Activated CD4-positive, alpha-beta T cell treated with anti-CD3 and anti-CD28 coated beads, Interleukin-2, amount 10 ng/mL, durations not matched to agents 7 days and 5 days (primary cell): ENCODE measurements at regions not wholly inside any gene's neighbourhood (a gene's known extent, or its start where the extent isn't known, plus 50 kb on each side); places are given as distances from the start of the nearest gene placed in this dataset.
"Not testable (repeated sequence)": the region's sequence is repeated elsewhere in the genome, so short reads cannot be mapped to it uniquely, and the experiment has no call there.

ENCODE experiments used
- CTCF ChIA-PET: fragments of 350-600 bp; sonication (Branson Sonifier 250); formaldehyde crosslinking; loops from one replicate; lab custom pipeline; 2021; ENCODE audit warnings: antibody characterized with exemption; lab: Charles Lee
- POLR2A ChIA-PET: fragments of 350-600 bp; sonication (Branson Sonifier 250); formaldehyde crosslinking; loops from one replicate; lab custom pipeline; 2021; ENCODE audit warnings: antibody characterized with exemption; lab: Charles Lee
- DNase-seq: peaks from one replicate; pipeline ENCODE4 v3.0.0-alpha.2; 2020
- H3K27ac Mint-ChIP-seq: one replicate; pipeline ENCODE4 v1.8.0; 2021; ENCODE audit warnings: mild to moderate bottlenecking, moderate library complexity, mixed read lengths
- H3K27me3 Mint-ChIP-seq: one replicate; pipeline ENCODE4 v1.8.0; 2021; ENCODE audit warnings: mixed read lengths
- H3K36me3 Mint-ChIP-seq: one replicate; pipeline ENCODE4 v1.8.0; 2021; ENCODE audit warnings: low read depth, mixed read lengths
- H3K4me1 Mint-ChIP-seq: one replicate; pipeline ENCODE4 v1.8.0; 2021; ENCODE audit warnings: mixed read lengths
- H3K4me3 Mint-ChIP-seq: one replicate; pipeline ENCODE4 v1.8.0; 2021; ENCODE audit warnings: mild to moderate bottlenecking, moderate library complexity, mixed read lengths
- H3K9me3 Mint-ChIP-seq: one replicate; pipeline ENCODE4 v1.8.0; 2021; ENCODE audit warnings: mixed read lengths

DNA sequence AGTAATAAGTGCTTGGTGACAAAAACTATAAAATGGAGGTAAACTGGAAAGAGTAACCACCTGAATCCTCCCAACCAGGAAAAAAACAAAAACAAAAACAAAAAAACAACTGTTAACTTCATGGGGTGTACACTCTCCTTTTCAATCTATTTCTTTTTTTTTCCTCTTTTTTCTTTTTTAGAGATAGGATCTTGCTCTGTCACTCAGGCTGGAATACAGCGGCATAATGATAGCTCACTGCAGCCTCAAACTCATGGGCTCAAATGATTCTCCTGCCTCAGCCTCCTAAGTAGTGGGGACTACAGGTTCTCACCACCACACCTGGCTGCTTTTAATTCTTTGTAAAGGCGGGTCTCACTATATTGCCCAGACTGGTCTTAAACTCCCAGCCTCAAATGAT is 76.8 kb downstream of the PHLDA1 start:
- no peak overlapping the region for H3K27ac Mint-ChIP-seq
- H3K4me1 Mint-ChIP-seq = peaks cover 12% of the 10 kb centered on the region
- DNase-seq = no peak
- ChIA-PET CTCF (interaction anchor here (0.9 to 1.2 kb wide), 2 partner anchors 13 to 15 kb away, joined by 3 read pairs; no protein-coding TSS in a partner anchor), POLR2A (no interaction called here)
- H3K4me3 Mint-ChIP-seq = no peak overlapping the region
- no peaks in the 10 kb centered on the region for H3K9me3 Mint-ChIP-seq
- H3K36me3 Mint-ChIP-seq = no peaks in the 10 kb centered on the region
- no peaks in the 10 kb centered on the region for H3K27me3 Mint-ChIP-seq

DNA sequence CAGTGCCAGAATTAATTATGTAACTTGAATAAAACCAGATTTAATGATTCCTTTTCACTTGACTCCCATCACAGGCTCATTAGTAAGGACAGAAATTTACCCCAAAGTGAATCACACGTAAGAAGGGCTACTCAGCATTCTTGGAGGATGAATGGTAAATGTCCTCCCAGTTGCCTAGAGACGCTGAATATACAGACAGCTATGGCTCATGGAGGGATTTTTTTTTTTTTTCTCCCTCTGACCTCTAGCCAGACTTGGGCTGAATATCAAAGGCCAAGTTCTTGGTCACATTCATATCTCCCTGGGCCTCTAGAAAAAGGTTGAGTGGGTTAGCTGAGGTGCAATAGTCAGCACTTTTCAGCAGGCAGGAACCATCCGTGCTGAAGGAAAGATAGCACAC is 77.5 kb downstream of the PHLDA1 start:
- CTCF ChIA-PET = interaction anchor here (1.1 to 1.2 kb wide), 2 partner anchors 14 to 199 kb away, joined by 3 read pairs; no protein-coding TSS in a partner anchor
- no peaks in the 10 kb centered on the region for H3K36me3 Mint-ChIP-seq

DNA sequence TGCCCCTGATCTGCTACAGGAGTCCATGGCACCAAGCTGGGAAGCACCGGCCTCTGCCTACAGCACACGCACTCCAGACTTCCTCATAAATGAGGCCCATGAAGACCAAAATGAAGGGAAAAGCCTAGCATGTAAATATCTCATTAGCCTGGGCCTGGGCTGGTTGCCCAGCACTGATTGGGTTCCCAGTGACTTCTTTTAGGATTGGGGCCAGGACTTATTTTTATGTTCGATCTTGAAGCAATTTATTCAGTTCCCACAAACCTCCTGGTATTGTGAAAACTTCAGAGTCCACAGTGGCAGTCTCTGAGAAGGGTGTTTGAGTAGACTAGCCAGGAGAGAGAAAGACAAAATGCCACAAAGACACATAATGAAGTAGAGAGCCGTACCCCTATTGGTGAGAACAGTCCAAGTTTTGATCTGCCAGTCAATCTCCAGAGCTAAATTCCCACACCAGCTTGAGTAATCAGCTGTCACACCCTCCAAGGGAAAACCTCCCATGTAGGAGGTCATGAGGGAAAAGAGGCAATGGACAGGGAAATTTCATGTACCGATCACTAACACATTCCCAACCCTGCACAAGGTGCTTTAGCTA is 78.2 kb downstream of the PHLDA1 start:
- CTCF ChIA-PET = interaction anchor here (1.1 to 1.2 kb wide), 2 partner anchors 14 to 200 kb away, joined by 3 read pairs; no protein-coding TSS in a partner anchor
- POLR2A ChIA-PET = no interaction called here
- Mint-ChIP-seq H3K36me3 (no peaks in the 10 kb centered on the region), H3K9me3 (no peaks in the 10 kb centered on the region), H3K4me1 (no peaks in the 10 kb centered on the region), H3K27ac (no peak overlapping the region), H3K4me3 (no peak overlapping the region), H3K27me3 (no peaks in the 10 kb centered on the region)
- DNase-seq = no peak

More for the DNA sequence above, 77.5 kb downstream of the PHLDA1 start:
- peaks cover 5% of the 10 kb centered on the region for H3K4me1 Mint-ChIP-seq
- H3K27ac Mint-ChIP-seq = no peak overlapping the region
- H3K4me3 Mint-ChIP-seq = no peak overlapping the region
- no peaks in the 10 kb centered on the region for H3K9me3 Mint-ChIP-seq
- POLR2A ChIA-PET = no interaction called here
- H3K27me3 Mint-ChIP-seq = no peaks in the 10 kb centered on the region
- DNase-seq = no peak

DNA sequence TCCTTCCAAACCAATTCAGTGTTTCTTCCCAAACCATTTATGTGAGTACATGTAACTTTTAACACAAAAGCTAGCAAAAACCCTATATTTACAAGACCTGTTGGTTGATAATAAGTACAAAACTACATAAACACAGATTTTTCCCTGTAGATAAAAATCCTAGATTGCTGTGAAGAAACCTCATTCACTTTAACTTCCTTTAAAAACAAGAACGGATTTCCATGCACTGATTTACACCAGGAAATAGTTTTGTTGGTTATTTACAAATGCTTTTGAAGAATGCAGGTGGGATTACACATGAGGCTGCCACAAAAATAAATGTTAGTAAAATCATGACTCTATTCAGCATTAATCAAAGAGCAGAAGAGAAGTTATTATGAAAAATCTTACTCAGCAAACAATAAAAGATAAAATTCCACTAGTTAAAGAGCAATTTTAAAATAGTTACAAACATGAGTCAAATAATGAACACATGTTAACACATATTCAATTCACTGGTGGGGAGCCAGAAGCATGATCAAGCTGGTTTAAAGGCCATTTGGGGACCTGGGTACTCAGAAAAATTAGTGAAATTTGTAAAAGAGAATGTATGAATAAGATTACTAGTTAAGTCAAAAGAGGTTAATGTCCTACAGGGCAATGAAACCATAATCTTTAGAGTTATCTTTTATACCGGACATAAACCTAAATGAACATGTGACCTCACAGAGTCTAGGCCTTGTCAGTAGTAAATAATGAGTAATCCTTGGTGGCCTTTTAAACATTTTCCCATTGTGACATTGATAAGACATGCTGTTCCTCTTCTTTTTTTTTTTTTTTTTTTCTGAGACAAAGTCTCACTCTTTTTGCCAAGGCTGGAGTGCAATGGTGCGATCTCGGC is 79.9 kb downstream of the PHLDA1 start:
- Mint-ChIP-seq H3K4me3 (no peak overlapping the region), H3K36me3 (no peaks in the 10 kb centered on the region), H3K27me3 (no peaks in the 10 kb centered on the region), H3K4me1 (no peaks in the 10 kb centered on the region), H3K27ac (no peak overlapping the region), H3K9me3 (no peaks in the 10 kb centered on the region)
- DNase-seq = no peak
- ChIA-PET CTCF (interaction anchor here (1.0 to 1.8 kb wide), 2 partner anchors 8 to 15 kb away, joined by 3 to 6 read pairs; no protein-coding TSS in a partner anchor), POLR2A (no interaction called here)

GRCh38 chr12:75947156-75947723 is 84.3 kb downstream of the PHLDA1 start:
- H3K27me3 Mint-ChIP-seq = no peaks in the 10 kb centered on the region
- peaks cover 22% of the 10 kb centered on the region for H3K4me1 Mint-ChIP-seq
- H3K4me3 Mint-ChIP-seq = no peak overlapping the region
- H3K27ac Mint-ChIP-seq = no peak overlapping the region
- ChIA-PET CTCF (interaction anchor here (0.9 to 1.3 kb wide), 3 partner anchors 12 to 84 kb away, joined by 3 read pairs; no protein-coding TSS in a partner anchor), POLR2A (interaction anchor here (1.0 kb wide), 1 partner anchor 73 kb away, joined by 3 read pairs; no protein-coding TSS in a partner anchor)
- H3K9me3 Mint-ChIP-seq = no peaks in the 10 kb centered on the region
- DNase-seq = no peak
- H3K36me3 Mint-ChIP-seq = peaks cover 2% of the 10 kb centered on the region

GRCh38 chr12:75945581-75945980 is 86.0 kb downstream of the PHLDA1 start:
- H3K27ac Mint-ChIP-seq = no peak overlapping the region
- H3K36me3 Mint-ChIP-seq = peaks cover 3% of the 10 kb centered on the region
- no peak for DNase-seq
- no peak overlapping the region for H3K4me3 Mint-ChIP-seq
- peaks cover 2% of the 10 kb centered on the region for H3K9me3 Mint-ChIP-seq
- POLR2A ChIA-PET = interaction anchor here (1.2 to 2.2 kb wide), 2 partner anchors 34 to 86 kb away, joined by 6 to 8 read pairs; partner anchors contain the start of gene PHLDA1
- H3K27me3 Mint-ChIP-seq = no peaks in the 10 kb centered on the region
- peaks cover 22% of the 10 kb centered on the region for H3K4me1 Mint-ChIP-seq
- CTCF ChIA-PET = interaction anchor here (0.9 to 2.8 kb wide), 5 partner anchors 10 to 86 kb away, joined by 3 to 15 read pairs (median 3); partner anchors contain the start of gene PHLDA1

- Mint-ChIP-seq H3K36me3 (peaks cover 3% of the 10 kb centered on the region), H3K4me3 (no peak overlapping the region), H3K9me3 (peaks cover 5% of the 10 kb centered on the region), H3K27ac (peak overlapping the region; percentile 96), H3K4me1 (peaks cover 22% of the 10 kb centered on the region), H3K27me3 (no peaks in the 10 kb centered on the region)
- POLR2A ChIA-PET = interaction anchor here (1.2 to 2.2 kb wide), 2 partner anchors 34 to 86 kb away, joined by 6 to 8 read pairs; partner anchors contain the start of gene PHLDA1
- CTCF ChIA-PET = interaction anchor here (0.9 to 2.8 kb wide), 9 partner anchors 10 to 87 kb away, joined by 3 to 15 read pairs (median 3); partner anchors contain the start of gene PHLDA1
- no peak for DNase-seq
Measured at GRCh38 chr12:75944905-75945432, 86.6 kb downstream of the PHLDA1 start.

- CTCF ChIA-PET = interaction anchor here (0.9 to 2.8 kb wide), 10 partner anchors 9 to 86 kb away, joined by 3 to 15 read pairs (median 3); no protein-coding TSS in a partner anchor
- Mint-ChIP-seq H3K27me3 (no peaks in the 10 kb centered on the region), H3K4me3 (peak overlapping the region; percentile 51), H3K36me3 (peaks cover 3% of the 10 kb centered on the region), H3K27ac (peak overlapping the region; percentile 96), H3K4me1 (peaks cover 22% of the 10 kb centered on the region), H3K9me3 (peaks cover 5% of the 10 kb centered on the region)
- POLR2A ChIA-PET = interaction anchor here (1.2 to 2.2 kb wide), 2 partner anchors 35 to 87 kb away, joined by 6 to 8 read pairs; partner anchors contain the start of gene PHLDA1
- DNase-seq = peak; percentile 26
Measured at GRCh38 chr12:75944097-75944904, 87.3 kb downstream of the PHLDA1 start.

GRCh38 chr12:75943730-75944096 is 87.9 kb downstream of the PHLDA1 start:
- H3K36me3 Mint-ChIP-seq = peaks cover 3% of the 10 kb centered on the region
- no peaks in the 10 kb centered on the region for H3K27me3 Mint-ChIP-seq
- CTCF ChIA-PET = interaction anchor here (0.9 to 2.8 kb wide), 9 partner anchors 9 to 87 kb away, joined by 3 to 15 read pairs (median 3); no protein-coding TSS in a partner anchor
- peak overlapping the region; percentile 96 for H3K27ac Mint-ChIP-seq
- no peak overlapping the region for H3K4me3 Mint-ChIP-seq
- H3K9me3 Mint-ChIP-seq = peaks cover 5% of the 10 kb centered on the region
- no peak for DNase-seq
- POLR2A ChIA-PET = interaction anchor here (2.2 kb wide), 1 partner anchor 88 kb away, joined by 8 read pairs; the partner anchor contains the start of gene PHLDA1
- peaks cover 22% of the 10 kb centered on the region for H3K4me1 Mint-ChIP-seq

DNA sequence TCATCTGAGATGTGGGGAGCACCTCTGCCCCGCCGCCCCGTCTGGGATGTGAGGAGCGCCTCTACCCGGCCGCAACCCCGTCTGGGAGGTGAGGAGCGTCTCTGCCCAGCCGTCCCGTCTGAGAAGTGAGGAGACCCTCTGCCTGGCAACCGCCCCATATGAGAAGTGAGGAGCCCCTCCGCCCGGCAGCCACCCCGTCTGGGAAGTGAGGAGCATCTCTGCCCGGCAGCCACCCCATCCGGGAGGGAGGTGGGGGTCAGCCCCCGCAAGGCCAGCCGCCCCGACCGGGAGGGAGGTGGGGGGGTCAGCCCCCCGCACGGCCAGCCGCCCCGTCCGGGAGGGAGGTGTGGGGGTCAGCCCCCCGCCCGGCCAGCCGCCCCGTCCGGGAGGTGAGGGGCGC is 89.9 kb downstream of the PHLDA1 start:
- peaks cover 22% of the 10 kb centered on the region for H3K4me1 Mint-ChIP-seq
- H3K36me3 Mint-ChIP-seq, H3K27me3 Mint-ChIP-seq, H3K4me3 Mint-ChIP-seq, CTCF ChIA-PET, H3K27ac Mint-ChIP-seq, H3K9me3 Mint-ChIP-seq, POLR2A ChIA-PET, DNase-seq: not testable (repeated sequence)

- DNase-seq = no peak
- no peaks in the 10 kb centered on the region for H3K27me3 Mint-ChIP-seq
- H3K36me3 Mint-ChIP-seq = peaks cover 1% of the 10 kb centered on the region
- H3K27ac Mint-ChIP-seq = no peak overlapping the region
- H3K9me3 Mint-ChIP-seq = peaks cover 5% of the 10 kb centered on the region
- no peak overlapping the region for H3K4me3 Mint-ChIP-seq
- peaks cover 24% of the 10 kb centered on the region for H3K4me1 Mint-ChIP-seq
- CTCF ChIA-PET = interaction anchor here (1.2 to 2.0 kb wide), 5 partner anchors 14 to 44 kb away, joined by 3 to 4 read pairs (median 3); no protein-coding TSS in a partner anchor
- POLR2A ChIA-PET = interaction anchor here (0.5 kb wide), 1 partner anchor 91 kb away, joined by 3 read pairs; no protein-coding TSS in a partner anchor
Measured at GRCh38 chr12:75939016-75939642, 92.4 kb downstream of the PHLDA1 start.
